ENCODE measurements at regions not wholly inside any gene's neighbourhood (a gene's known extent, or its start where the extent isn't known, plus 50 kb on each side); places are given as distances from the start of the nearest gene placed in this dataset.

GRCh38 chr4:32400870-32401269 is 1680.7 kb downstream of the PCDH7 start:
- DNase-seq (ENCODE audit: low read depth in 2 of 2): no peak

DNA sequence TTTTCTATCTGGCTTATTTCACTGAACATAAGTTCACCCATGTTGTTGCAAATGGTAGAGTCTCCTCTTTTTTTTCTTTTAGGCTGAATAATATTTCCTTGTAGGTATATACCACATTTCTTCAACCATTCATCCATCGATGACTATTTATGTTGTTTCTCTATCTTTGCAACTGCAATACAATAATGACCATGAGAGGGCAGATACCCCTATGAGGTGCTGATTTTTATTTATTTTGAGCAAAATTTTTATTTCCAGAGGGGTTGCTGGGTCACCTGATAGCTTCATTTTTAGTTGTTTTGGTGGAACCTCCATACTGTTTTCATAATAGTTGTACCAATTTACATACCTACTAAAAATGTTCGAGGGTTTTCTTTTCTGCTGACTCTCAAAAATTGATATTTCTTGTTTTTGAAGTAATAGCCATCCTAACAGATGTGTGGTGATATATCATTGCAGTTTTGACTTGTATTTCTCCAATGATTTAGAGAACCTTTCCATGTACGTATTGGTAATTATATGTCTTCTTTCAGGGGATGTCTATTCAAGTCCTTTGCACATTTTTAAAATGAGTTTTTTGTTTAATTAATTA is 1697.0 kb downstream of the PCDH7 start:
- DNase-seq (ENCODE audit: low read depth in 2 of 2): no peak

DNA sequence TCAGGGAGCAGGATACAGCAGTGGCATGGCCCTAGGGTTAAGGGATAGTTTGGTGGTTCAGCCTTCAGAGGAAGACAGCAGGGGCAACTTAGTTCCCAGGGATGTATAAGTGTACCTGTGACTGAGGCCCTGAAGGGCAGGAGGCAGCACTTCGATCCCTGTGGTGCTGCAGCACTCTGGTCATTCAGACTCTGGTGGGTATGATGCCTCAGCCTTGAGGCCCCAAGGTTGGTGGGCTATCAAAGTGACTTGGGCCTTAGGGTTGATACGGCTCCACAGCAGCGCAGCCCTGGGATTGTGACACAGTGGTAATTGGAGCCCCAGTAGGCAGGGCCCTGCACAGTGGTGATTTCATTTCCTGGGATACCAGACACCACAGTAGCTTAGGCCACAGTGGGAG is 1703.1 kb downstream of the PCDH7 start:
- DNase-seq (ENCODE audit: low read depth in 2 of 2): no peak

DNA sequence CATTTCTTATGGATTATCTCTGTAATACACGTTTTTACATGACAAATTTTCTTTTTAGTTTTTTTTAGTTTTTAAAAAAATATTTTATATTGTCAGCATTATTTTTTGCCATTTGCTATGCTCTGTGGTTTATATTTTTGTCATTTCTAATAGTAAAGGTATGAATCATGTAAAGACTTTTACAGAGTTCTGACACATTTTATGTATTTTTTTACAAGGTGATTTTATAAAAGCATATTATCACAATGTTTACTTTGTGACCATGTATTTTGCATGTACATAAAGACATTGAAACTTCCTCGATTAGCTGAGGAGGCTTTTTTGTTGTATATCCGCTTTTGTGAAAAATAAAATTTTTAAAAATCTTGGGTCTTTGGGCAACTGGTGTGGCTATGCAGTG is 1705.1 kb downstream of the PCDH7 start:
- no peak for DNase-seq (ENCODE audit: low read depth in 2 of 2)

DNA sequence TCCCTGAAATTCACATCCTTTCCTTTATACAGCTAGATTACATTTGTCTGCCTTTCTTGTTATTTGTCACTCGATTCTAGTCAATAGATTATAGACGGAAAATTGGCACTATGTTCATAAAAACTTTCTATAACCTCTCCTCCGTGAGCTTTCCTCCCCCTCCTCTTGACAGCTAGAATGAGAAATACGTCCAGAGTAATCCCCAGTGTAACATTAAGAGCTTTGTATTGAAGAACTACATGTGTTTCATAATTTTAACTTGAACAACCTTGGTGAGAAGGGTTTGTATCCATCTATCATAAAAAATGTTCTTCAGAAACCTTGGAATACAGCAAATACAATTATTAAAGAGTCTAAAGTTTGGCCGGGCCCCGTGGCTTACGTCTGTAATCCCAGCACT is 1707.4 kb downstream of the PCDH7 start:
- no peak for DNase-seq (ENCODE audit: low read depth in 2 of 2)

- no peak for DNase-seq (ENCODE audit: low read depth in 2 of 2)
These were observed 1709.0 kb downstream of the PCDH7 start for GRCh38 chr4:32429151-32429550.

- no peak for DNase-seq (ENCODE audit: low read depth in 2 of 2)
These were observed 1715.1 kb downstream of the PCDH7 start for GRCh38 chr4:32435308-32435707.

DNA sequence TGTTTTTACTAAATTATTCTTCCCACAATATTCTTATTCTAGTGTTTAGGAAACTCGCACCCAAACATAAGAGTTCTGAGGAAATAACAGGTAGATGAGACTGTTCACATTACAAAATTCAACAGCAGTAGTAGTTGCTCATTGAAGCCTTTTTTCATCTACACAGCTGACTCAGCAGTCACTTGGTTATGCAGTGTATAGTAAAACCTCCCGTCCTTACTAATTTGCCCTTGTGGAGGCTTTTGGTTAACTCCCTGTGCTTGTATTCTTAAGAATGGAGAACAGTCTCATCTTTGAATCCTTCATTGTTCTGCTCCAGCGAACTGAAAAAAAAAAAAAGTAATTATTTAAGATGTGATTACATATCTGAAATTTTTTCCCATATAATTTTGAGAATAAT is 1716.6 kb downstream of the PCDH7 start:
- DNase-seq (ENCODE audit: low read depth in 2 of 2): no peak

DNA sequence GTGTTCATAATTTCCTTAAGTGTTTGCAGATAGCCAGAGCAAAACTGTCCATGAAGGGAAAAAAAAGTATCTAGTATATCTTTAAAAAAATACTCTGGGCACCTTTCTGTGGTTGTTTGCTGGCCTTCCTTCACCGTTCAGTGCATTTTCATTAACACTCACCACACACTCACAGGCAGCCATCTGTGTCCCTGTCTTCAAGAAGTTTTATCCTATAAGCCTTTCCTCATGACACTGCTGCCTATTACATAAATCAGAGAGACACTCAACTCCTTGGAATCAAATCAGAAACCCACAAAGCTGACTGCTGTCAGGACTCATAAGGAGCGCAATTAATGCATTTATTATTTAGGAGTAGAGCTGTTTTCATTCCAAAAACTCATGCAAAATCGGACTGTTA is 1720.2 kb downstream of the PCDH7 start:
- DNase-seq (ENCODE audit: low read depth in 2 of 2): no peak

DNA sequence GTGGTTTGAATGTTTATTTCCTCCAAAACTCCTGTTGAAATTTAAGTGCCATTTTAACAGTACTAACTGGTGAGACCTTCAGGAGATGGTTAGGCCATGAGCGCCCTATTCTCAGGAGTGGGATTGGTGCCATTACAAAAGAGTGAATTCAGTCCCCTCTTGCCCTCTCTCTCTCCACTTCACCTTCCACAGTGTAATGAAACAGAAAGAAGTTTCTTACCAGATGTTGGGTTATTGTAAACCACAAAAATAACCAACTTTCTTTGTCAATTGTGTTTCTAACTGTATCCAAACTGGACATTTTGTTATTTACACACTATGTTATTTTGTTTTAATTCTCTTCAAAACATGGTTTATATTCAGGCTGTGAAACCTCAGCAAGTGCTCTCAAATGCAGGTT is 1734.3 kb downstream of the PCDH7 start:
- DNase-seq (ENCODE audit: low read depth in 2 of 2): no peak

DNA sequence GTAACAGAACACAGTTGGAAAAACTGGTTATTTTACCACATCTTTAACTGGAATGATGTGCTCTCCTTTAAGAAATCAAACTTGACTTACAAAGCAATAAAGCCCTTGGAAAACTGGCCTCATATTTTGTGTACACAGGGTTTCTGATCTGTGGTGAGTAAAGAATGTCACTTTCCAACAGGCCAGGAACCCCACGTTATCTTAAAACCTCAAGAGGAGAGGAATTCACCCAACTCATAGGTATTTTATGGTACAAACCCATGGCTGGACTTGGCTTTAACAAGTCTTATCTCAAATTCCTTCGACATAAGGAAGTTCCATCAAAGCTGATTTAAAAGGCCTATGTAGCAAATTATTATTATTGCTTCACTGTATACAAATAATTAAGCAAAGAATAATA is 1735.1 kb downstream of the PCDH7 start:
- no peak for DNase-seq (ENCODE audit: low read depth in 2 of 2)

DNA sequence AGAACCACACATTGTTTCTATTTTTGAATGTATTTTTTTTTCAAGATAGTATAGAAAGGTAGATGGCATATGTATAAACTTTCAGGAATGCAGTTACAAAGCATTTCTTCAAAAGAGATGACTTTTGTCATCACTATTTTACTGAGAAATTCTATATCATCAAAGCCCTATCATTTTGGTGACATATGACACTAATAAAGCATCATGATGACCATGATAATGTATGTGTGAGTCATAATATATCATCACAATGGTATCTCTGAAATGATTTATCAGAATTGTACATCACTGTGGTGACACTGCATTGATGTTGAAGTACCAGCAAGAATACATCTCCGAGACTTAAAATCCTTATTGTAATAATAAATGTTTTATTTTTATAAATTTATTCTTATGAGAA is 1740.8 kb downstream of the PCDH7 start:
- no peak for DNase-seq (ENCODE audit: low read depth in 2 of 2)

DNA sequence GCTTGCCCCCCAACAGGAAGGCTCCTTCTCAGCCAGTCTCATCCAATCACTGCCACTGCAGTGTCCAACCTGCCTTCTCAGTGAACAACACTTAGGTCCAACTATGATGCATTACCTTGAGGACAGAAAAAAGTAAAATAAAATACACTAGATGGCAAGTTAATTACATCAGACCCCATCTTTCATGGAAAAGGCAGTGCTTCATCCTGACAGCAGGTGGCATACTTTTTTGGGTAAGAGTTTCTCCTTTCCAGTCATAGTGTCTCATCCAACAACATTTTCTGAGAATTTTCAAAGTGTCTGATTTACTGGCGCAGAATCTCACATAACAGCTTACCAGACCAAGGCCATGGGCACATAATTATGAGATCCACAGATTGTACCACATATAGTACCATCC is 1742.8 kb downstream of the PCDH7 start:
- no peak for DNase-seq (ENCODE audit: low read depth in 2 of 2)

- DNase-seq (ENCODE audit: low read depth in 2 of 2): no peak
These were observed 1750.0 kb downstream of the PCDH7 start for GRCh38 chr4:32470087-32470585.

GRCh38 chr4:32472918-32473317 is 1752.7 kb downstream of the PCDH7 start:
- no peak for DNase-seq (ENCODE audit: low read depth in 2 of 2)

DNA sequence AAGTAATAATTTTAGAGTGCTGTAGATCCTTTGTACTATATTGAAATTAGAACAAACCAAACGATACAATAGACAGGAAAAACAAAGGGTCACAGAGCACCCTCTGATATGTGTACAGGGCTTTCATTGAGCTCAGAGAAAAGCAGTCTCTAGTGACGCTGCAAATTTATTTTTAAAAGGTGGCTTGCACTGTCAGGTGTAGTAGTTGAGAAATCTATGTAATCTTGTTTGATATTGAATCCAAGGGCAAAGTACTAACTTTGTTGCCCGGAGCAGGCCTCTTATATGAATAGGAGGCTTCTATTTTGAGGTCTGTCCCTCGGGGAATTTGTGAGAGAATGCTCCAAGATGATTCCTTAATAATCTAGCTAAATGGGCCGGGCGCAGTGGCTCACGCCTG is 1755.5 kb downstream of the PCDH7 start:
- no peak for DNase-seq (ENCODE audit: low read depth in 2 of 2)

DNA sequence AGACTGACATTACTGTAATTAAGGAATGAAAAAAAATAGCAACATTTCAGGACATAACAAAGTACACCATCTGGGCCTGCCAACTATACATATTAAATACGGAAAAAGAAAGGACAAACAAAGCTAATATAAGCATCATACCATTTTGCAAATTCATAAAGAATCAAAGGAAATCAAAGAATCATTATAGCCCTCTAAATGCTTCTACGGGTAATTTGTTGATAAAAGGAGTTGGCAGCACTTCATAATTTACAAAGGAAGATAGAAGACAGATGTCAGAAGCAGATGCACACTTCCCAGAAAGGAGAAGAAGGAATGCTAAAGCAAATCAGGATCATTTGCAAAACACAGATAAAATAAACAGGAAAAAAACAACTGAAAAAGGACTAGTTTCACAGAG is 1757.3 kb downstream of the PCDH7 start:
- no peak for DNase-seq (ENCODE audit: low read depth in 2 of 2)

- no peak for DNase-seq (ENCODE audit: low read depth in 2 of 2)
These were observed 1765.8 kb downstream of the PCDH7 start for GRCh38 chr4:32485956-32486355.

DNA sequence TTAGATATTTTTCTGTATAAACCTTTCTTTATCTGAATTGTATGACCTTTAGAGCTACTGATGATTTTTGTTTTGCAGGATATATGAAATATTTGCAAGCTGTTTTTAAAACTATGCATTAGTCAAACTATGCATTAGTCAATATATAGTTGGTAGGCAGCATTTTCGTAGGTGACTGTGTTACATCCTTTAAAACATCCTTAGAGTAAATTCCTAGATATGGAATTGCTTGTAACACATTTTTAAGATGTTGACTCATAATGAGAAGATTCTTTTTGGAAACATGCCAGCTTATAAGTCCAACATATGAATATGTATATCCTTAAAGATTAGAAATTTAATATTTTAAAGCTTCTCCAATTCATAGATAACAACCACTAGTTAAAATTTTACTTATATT is 1768.5 kb downstream of the PCDH7 start:
- no peak for DNase-seq (ENCODE audit: low read depth in 2 of 2)

- DNase-seq (ENCODE audit: low read depth in 2 of 2): no peak
These were observed 1779.0 kb downstream of the PCDH7 start for GRCh38 chr4:32499171-32499570.

DNA sequence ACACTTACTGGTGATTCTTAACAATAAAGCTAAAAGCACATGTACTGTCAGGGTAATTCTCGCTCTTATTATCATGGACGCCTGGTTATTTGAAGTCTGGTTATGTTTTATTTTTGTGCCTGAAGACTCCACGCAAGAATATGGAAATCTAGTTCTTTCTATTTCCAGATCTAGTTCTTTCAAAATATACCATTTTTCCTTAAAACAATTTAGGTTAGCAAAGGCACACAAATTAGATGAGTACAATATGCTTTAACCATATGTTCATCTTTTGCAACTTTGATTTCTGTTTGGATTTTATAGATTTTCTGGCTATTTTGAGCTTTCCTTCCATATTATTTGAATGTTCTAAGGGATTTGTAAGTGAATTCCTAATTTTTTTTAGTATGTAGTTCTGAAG is 1783.1 kb downstream of the PCDH7 start:
- DNase-seq (ENCODE audit: low read depth in 2 of 2): no peak

DNA sequence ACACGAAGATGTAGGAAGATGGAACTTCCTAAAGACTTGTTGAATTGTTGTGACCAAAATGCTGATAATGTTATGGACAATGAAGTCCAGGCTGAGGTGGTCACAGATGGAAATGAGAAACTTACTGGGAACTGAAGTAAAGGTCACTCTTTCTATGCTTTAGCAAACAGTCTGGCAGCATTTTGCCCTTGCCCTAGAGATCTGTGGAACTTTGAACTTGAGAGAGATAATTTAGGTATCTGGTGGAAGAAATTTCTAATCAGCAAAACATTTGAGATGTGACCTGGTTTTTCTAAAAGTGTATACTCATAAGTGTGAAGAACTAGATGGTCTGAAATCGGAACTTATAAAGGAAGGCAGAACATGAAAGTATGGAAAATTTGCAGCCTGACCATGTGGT is 1785.9 kb downstream of the PCDH7 start:
- DNase-seq (ENCODE audit: low read depth in 2 of 2): no peak

DNA sequence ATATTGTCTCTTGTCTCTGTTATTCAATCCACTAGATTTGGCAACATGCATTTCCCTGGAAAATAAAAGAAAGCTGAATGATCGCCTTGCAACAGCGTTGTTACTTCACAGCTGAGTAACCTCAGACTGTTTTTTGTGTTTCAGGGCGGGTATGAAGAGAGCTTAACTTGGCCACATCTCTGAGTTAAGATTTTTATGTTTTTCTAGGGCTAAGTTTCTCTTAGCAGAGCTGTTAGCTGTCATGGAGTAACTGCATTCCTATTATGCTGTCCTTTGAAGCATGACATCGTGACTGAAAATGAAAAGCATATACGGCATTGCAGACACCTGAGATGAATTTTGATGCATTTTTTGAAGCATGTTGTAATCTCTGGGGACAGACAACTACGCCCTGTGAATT is 1798.9 kb downstream of the PCDH7 start:
- DNase-seq (ENCODE audit: low read depth in 2 of 2): no peak

DNA sequence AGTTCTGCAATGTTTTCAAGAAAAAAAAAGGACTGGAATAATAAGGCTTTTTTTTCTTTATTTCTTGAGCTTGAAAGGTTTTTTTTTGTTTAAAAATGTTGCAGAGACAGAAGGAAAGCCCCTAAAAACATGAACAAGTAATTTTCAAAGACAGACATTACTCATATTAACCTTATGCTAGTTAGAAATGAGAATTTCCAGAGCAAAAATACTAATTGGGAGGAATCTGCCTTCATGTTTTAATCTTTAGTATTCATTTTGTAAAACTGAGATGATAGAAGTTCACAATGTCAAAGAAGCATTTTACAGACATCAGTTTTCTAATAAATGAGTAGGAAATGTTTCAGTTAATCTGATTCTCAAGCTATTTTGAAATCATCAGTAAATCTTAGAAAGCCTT is 1805.3 kb downstream of the PCDH7 start:
- DNase-seq (ENCODE audit: low read depth in 2 of 2): no peak

Data from stimulated activated CD4-positive, alpha-beta T cell treated with anti-CD3 and anti-CD28 coated beads, Interleukin-1b, Interleukin-23, amount 100 ng/mL, for 4 hours (primary cell).